OCI-LY7 (cell line): ENCODE measurements at regions not wholly inside any gene's neighbourhood (a gene's known extent, or its start where the extent isn't known, plus 50 kb on each side); places are given as distances from the start of the nearest gene placed in this dataset.

Experiments
- BruUV-seq: library from RNA; stranded (reverse); fragments of 400-500 nt; replicated peaks from 2 replicates; lab custom pipeline; 2021; lab: Mats Ljungman, UMichigan
- CTCF ChIA-PET: fragments of 300-600 bp; sonication (Branson Sonifier 250); formaldehyde crosslinking; loops from one replicate; lab custom pipeline; 2022; ENCODE audit warnings: antibody characterized with exemption; ENCODE audit not compliant: unreplicated experiment; lab: Charles Lee
- POLR2A ChIA-PET: fragments of 300-600 bp; sonication (Branson Sonifier 250); formaldehyde crosslinking; loops from one replicate; lab custom pipeline; 2022; ENCODE audit warnings: antibody characterized with exemption; lab: Charles Lee
- DNase-seq: peaks from one replicate; pipeline ENCODE4 v3.0.0-alpha.2; 2015; ENCODE audit warnings: low spot score
- H2AFZ ChIP-seq: fragments of 200-600 bp; sonication (generic), shearing (Covaris generic); 2 replicates; pipeline ENCODE4 v1.6.1; 2014; ENCODE audit warnings: mild to moderate bottlenecking, antibody characterized with exemption, low read length, moderate library complexity
- H3K27ac ChIP-seq: fragments of 200-600 bp; sonication (generic); 2 replicates; pipeline ENCODE4 v1.5.1; 2014; ENCODE audit warnings: mixed run types, low read depth, mild to moderate bottlenecking, moderate library complexity, low read length, inconsistent platforms; ENCODE audit not compliant: poor library complexity, severe bottlenecking
- H3K36me3 ChIP-seq: fragments of 200-600 bp; sonication (generic); 2 replicates; pipeline ENCODE4 v1.6.1; 2014; ENCODE audit warnings: mild to moderate bottlenecking, antibody characterized with exemption, low read length, moderate library complexity, mixed read lengths; ENCODE audit not compliant: insufficient read depth
- H3K4me1 ChIP-seq: fragments of 200-600 bp; sonication (generic); 2 replicates; pipeline ENCODE4 v1.5.1; 2014; ENCODE audit warnings: mild to moderate bottlenecking, low read length; ENCODE audit not compliant: insufficient read depth, poor library complexity, severe bottlenecking
- H3K4me2 ChIP-seq: fragments of 200-600 bp; sonication (generic); 2 replicates; pipeline ENCODE4 v1.6.1; 2014; ENCODE audit warnings: mild to moderate bottlenecking, low read length
- H3K4me3 ChIP-seq: fragments of 200-600 bp; sonication (generic); 2 replicates; pipeline ENCODE4 v1.5.1; 2014; ENCODE audit warnings: mild to moderate bottlenecking, low read depth, low read length; ENCODE audit not compliant: poor library complexity, severe bottlenecking
- H3K79me2 ChIP-seq: fragments of 200-600 bp; sonication (generic); 2 replicates; pipeline ENCODE4 v1.6.1; 2016; ENCODE audit warnings: low read depth, mild to moderate bottlenecking, low read length, moderate library complexity, mixed read lengths; ENCODE audit not compliant: insufficient read depth
- H3K9me2 ChIP-seq: fragments of 200-600 bp; sonication (generic); 2 replicates; pipeline ENCODE4 v1.6.1; 2016; ENCODE audit warnings: mild to moderate bottlenecking, low read length, mixed read lengths; ENCODE audit not compliant: insufficient read depth
- H3K9me3 ChIP-seq: fragments of 200-600 bp; sonication (generic); 2 replicates; pipeline ENCODE4 v1.6.1; 2014; ENCODE audit warnings: mild to moderate bottlenecking, mixed run types, low read length, mixed read lengths
- H4K20me1 ChIP-seq: fragments of 200-600 bp; sonication (generic); 2 replicates; pipeline ENCODE4 v1.6.1; 2014; ENCODE audit warnings: mild to moderate bottlenecking, antibody characterized with exemption, low read length, moderate library complexity, mixed read lengths; ENCODE audit not compliant: insufficient read depth
- EZH2phosphoT487 ChIP-seq: fragments of 200-600 bp; sonication (generic); IDR thresholded peaks from 2 replicates; pipeline ENCODE4 v1.6.1; 2018; ENCODE audit warnings: low read depth, borderline replicate concordance, mild to moderate bottlenecking, mixed run types, antibody characterized with exemption, low read length, moderate library complexity, mixed read lengths
- intact Hi-C: fragments of 100-400 bp; cut with micrococcal nuclease; formaldehyde crosslinking; loops from one replicate; pipeline ENCODE4 v1.10.0; 2022; ENCODE audit not compliant: unreplicated experiment
- TF ChIP-seq, protein P1 (sequence below): fragments of 200-600 bp; sonication (generic); conservative IDR thresholded peaks from 2 replicates; pipeline ENCODE4 v1.5.1; 2014; ENCODE audit warnings: mild to moderate bottlenecking, antibody characterized with exemption, low read length, moderate library complexity, mixed read lengths

DNA sequence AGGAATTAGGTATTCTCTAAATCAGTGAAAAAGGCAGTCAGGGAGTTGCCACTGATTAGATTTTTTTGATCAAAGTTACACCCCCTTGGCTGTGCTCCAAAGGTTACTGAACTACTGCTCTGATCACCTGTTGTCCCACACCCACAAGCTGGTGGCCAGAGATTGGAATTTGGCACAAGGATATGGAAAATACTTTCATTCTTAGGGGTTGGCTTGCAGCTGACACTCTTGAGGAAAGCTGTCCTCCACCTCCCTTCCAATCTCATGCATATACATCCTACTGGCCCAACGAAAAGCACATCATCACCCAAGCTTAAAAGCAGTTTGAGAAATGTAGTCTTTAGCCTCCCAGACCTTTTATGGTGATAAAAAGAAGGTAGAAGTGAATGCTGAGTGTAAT, 329.5 kb upstream of the CHAC2 start:
- Histone ChIP-seq H3K27ac (no peak overlapping the region), H3K4me2 (no peak overlapping the region), H4K20me1 (no peaks in the 10 kb centered on the region), H3K79me2 (no peaks in the 10 kb centered on the region), H3K9me3 (no peaks in the 10 kb centered on the region), H3K4me3 (no peak overlapping the region), H2AFZ (no peak overlapping the region), H3K9me2 (no peaks in the 10 kb centered on the region), H3K36me3 (no peaks in the 10 kb centered on the region), H3K4me1 (no peaks in the 10 kb centered on the region)
- DNase-seq: no peak
- CTCF ChIA-PET: no interaction called here
- BruUV-seq: no TSS peak
- intact Hi-C loops: no loop called here
- POLR2A ChIA-PET: interaction anchor here (0.7 kb wide), 1 partner anchor 52 kb away, joined by 3 read pairs; no protein-coding TSS in a partner anchor
- TF ChIP-seq EZH2phosphoT487: no peak
- TF ChIP-seq, protein P1, sequence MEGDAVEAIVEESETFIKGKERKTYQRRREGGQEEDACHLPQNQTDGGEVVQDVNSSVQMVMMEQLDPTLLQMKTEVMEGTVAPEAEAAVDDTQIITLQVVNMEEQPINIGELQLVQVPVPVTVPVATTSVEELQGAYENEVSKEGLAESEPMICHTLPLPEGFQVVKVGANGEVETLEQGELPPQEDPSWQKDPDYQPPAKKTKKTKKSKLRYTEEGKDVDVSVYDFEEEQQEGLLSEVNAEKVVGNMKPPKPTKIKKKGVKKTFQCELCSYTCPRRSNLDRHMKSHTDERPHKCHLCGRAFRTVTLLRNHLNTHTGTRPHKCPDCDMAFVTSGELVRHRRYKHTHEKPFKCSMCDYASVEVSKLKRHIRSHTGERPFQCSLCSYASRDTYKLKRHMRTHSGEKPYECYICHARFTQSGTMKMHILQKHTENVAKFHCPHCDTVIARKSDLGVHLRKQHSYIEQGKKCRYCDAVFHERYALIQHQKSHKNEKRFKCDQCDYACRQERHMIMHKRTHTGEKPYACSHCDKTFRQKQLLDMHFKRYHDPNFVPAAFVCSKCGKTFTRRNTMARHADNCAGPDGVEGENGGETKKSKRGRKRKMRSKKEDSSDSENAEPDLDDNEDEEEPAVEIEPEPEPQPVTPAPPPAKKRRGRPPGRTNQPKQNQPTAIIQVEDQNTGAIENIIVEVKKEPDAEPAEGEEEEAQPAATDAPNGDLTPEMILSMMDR: no peak

DNA sequence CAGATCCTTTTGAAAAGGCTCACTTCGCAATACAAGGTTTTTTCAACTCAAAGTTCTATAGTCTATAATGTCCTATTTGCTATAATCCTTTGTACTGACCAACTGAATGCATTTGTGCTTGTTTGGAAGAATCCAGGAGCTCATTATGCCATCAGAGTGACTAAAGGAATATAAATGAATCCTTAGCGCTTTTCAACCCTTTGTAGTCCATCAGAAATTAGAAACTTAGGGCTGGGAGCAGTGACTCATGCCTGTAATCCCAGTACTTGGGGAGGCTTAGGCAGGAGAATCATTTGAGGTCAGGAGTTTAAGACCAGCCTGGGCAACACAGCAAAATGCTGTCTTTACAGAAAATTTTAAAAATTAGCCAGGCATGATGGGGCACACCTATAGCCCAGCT, 330.2 kb upstream of the CHAC2 start:
- Histone ChIP-seq H3K36me3 (no peaks in the 10 kb centered on the region), H3K9me2 (no peaks in the 10 kb centered on the region), H3K79me2 (no peaks in the 10 kb centered on the region), H3K9me3 (no peaks in the 10 kb centered on the region), H2AFZ (no peak overlapping the region), H3K4me1 (no peaks in the 10 kb centered on the region), H3K4me3 (no peak overlapping the region), H3K27ac (no peak overlapping the region), H4K20me1 (no peaks in the 10 kb centered on the region), H3K4me2 (no peak overlapping the region)
- BruUV-seq: no TSS peak
- POLR2A ChIA-PET: no interaction called here
- CTCF ChIA-PET: no interaction called here
- DNase-seq: no peak
- TF ChIP-seq, protein P1: no peak
- TF ChIP-seq EZH2phosphoT487: no peak
- intact Hi-C loops: no loop called here

DNA sequence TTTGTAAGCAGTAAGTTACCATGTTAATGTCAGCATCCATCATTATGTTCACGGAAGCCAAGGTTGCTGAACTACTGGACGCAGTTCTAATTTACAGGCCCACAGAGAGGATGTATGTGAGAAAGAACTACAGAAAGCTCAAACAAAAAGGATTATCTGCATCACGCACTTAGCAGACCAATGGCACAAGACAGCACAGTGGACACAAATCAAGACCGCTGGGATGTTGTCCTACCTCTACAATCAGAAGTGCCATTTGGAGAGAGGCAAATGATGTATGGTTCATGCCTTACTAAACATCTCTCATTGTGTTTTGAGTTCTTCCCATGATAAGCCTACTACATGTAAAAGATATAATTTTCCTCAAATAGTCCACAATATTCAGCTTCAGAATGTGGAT, 330.7 kb upstream of the CHAC2 start:
- H4K20me1 ChIP-seq: no peaks in the 10 kb centered on the region
- ChIA-PET CTCF (no interaction called here), POLR2A (no interaction called here)
- TF ChIP-seq, protein P1: no peak
- intact Hi-C loops: no loop called here
- DNase-seq: no peak
- H3K36me3 ChIP-seq: no peaks in the 10 kb centered on the region
- no peak overlapping the region for H3K4me3 ChIP-seq
- no peaks in the 10 kb centered on the region for H3K79me2 ChIP-seq
- H3K9me2 ChIP-seq: no peaks in the 10 kb centered on the region
- no peaks in the 10 kb centered on the region for H3K9me3 ChIP-seq
- no peak overlapping the region for H3K4me2 ChIP-seq
- no TSS peak for BruUV-seq
- H3K4me1 ChIP-seq: no peaks in the 10 kb centered on the region
- H3K27ac ChIP-seq: no peak overlapping the region
- no peak overlapping the region for H2AFZ ChIP-seq
